ENCODE measurements at regions not wholly inside any gene's neighbourhood (a gene's known extent, or its start where the extent isn't known, plus 50 kb on each side); places are given as distances from the start of the nearest gene placed in this dataset.

GRCh38 chr9:107789001-107789700 is 299.6 kb upstream of the KLF4 start:
- TF ChIP-seq, protein P1, sequence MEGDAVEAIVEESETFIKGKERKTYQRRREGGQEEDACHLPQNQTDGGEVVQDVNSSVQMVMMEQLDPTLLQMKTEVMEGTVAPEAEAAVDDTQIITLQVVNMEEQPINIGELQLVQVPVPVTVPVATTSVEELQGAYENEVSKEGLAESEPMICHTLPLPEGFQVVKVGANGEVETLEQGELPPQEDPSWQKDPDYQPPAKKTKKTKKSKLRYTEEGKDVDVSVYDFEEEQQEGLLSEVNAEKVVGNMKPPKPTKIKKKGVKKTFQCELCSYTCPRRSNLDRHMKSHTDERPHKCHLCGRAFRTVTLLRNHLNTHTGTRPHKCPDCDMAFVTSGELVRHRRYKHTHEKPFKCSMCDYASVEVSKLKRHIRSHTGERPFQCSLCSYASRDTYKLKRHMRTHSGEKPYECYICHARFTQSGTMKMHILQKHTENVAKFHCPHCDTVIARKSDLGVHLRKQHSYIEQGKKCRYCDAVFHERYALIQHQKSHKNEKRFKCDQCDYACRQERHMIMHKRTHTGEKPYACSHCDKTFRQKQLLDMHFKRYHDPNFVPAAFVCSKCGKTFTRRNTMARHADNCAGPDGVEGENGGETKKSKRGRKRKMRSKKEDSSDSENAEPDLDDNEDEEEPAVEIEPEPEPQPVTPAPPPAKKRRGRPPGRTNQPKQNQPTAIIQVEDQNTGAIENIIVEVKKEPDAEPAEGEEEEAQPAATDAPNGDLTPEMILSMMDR (tag by site-specific recombination; IDR thresholded peaks at IDR 0.05): no peak
- TF ChIP-seq ZBTB26 (tag by site-specific recombination; optimal IDR thresholded peaks at IDR 0.05) (no peak), ZBTB21 (tag by site-specific recombination; IDR thresholded peaks at IDR 0.05) (no peak), PATZ1 (tag by site-specific recombination; IDR thresholded peaks at IDR 0.05) (no peak), ZNF114 (tag by site-specific recombination; IDR thresholded peaks at IDR 0.05) (no peak), REPIN1 (tag by site-specific recombination; IDR thresholded peaks at IDR 0.05; ENCODE audit: low read depth) (no peak), ZNF747 (tag by site-specific recombination; IDR thresholded peaks at IDR 0.05) (no peak), ZNF274 (IDR thresholded peaks at IDR 0.05; ENCODE audit: low read length) (no peak), ZNF274 (tag by site-specific recombination; IDR thresholded peaks at IDR 0.05; ENCODE audit: borderline replicate concordance) (no peak)
- TF ChIP-seq, protein P2, sequence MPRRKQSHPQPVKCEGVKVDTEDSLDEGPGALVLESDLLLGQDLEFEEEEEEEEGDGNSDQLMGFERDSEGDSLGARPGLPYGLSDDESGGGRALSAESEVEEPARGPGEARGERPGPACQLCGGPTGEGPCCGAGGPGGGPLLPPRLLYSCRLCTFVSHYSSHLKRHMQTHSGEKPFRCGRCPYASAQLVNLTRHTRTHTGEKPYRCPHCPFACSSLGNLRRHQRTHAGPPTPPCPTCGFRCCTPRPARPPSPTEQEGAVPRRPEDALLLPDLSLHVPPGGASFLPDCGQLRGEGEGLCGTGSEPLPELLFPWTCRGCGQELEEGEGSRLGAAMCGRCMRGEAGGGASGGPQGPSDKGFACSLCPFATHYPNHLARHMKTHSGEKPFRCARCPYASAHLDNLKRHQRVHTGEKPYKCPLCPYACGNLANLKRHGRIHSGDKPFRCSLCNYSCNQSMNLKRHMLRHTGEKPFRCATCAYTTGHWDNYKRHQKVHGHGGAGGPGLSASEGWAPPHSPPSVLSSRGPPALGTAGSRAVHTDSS (tag by site-specific recombination; IDR thresholded peaks at IDR 0.05): no peak
